ENCODE measurements at regions not wholly inside any gene's neighbourhood (a gene's known extent, or its start where the extent isn't known, plus 50 kb on each side); places are given as distances from the start of the nearest gene placed in this dataset.

GRCh38 chr15:37586011-37586583 is 348.3 kb upstream of the TMCO5A start:
- H3K9me3 ChIP-seq (ENCODE audit: control insufficient read depth, low read depth, low read length), result no peaks in the 10 kb centered on the region
- no peaks in the 10 kb centered on the region for H3K79me1 ChIP-seq (ENCODE audit: insufficient read depth, low read depth, low read length, poor library complexity, severe bottlenecking)
- Mint-ChIP-seq H3K9me3 (peaks cover 12 to 17% of the 10 kb centered on the region in 2 experiments), H3K36me3 (ENCODE audit: insufficient read depth in 1 of 3, low read depth in 3 of 3) (peaks cover 4 to 15% (median 4%) of the 10 kb centered on the region in 3 experiments; a peak in 4 of 7 replicates), H3K4me3 (no peak overlapping the region), H3K4me1 (no peaks in the 10 kb centered on the region), H3K27me3 (ENCODE audit: low read depth) (no peaks in the 10 kb centered on the region), H3K27ac (no peak overlapping the region; a peak in 1 of 7 replicates)
- no peak overlapping the region for H4K8ac ChIP-seq (replicated peaks; ENCODE audit: insufficient read length, low read depth, low read length)
- no peak overlapping the region for H3K4me2 ChIP-seq (ENCODE audit: insufficient read depth, insufficient read length, low read length)
- H3K79me2 ChIP-seq (ENCODE audit: insufficient read depth, low read length), result no peaks in the 10 kb centered on the region
- WGBS (ENCODE audit: extremely low coverage, insufficient read length, low lambda C conversion rate), result no CpG with 5 or more reads among the region's 10 CpGs
- no peak overlapping the region for H3K9ac ChIP-seq (ENCODE audit: extremely low read depth, insufficient read length, low read length)
- H3K4ac ChIP-seq (ENCODE audit: low read depth, low read length), result no peak overlapping the region
- no peak for DNase-seq
- no peak overlapping the region for H3K23ac ChIP-seq (ENCODE audit: insufficient read length, low read depth, low read length)
- H3K18ac ChIP-seq (ENCODE audit: insufficient read length, low read depth, low read length), result no peak overlapping the region
- no peak overlapping the region for H2BK120ac ChIP-seq (ENCODE audit: low read depth, low read length, poor library complexity, severe bottlenecking)
- H3K14ac ChIP-seq (ENCODE audit: insufficient read depth, low read length), result no peak overlapping the region
- no peak overlapping the region for H3K27ac ChIP-seq (ENCODE audit: insufficient read length, low read depth, low read length)
- no peaks in the 10 kb centered on the region for H3K27me3 ChIP-seq (ENCODE audit: insufficient read depth, low read length)
- no peak overlapping the region for H3T11ph ChIP-seq (ENCODE audit: low read length)
- no peak overlapping the region for H3K56ac ChIP-seq (ENCODE audit: insufficient read length, low read depth, low read length)
- TF ChIP-seq CTCF (conservative IDR thresholded peaks at IDR 0.05), result no peak
- no peak overlapping the region for H2BK15ac ChIP-seq (ENCODE audit: low read depth, low read length)
- H2BK12ac ChIP-seq (ENCODE audit: insufficient read length, low read depth, low read length), result no peak overlapping the region
- no peaks in the 10 kb centered on the region for H3K23me2 ChIP-seq (ENCODE audit: insufficient read length, low read depth, low read length, poor library complexity, severe bottlenecking)
- no peaks in the 10 kb centered on the region for H3K4me1 ChIP-seq (ENCODE audit: insufficient read depth, low read length)
- no peak overlapping the region for H2AK5ac ChIP-seq (ENCODE audit: insufficient read length, low read length)
- H4K91ac ChIP-seq (ENCODE audit: insufficient read length, low read depth, low read length), result no peak overlapping the region
- H4K5ac ChIP-seq (ENCODE audit: insufficient read length, low read depth, low read length), result no peak overlapping the region
- H4K20me1 ChIP-seq (ENCODE audit: control insufficient read depth, insufficient read depth, insufficient read length), result no peaks in the 10 kb centered on the region
- no peak overlapping the region for H2AFZ ChIP-seq (ENCODE audit: low read length)
- H2BK20ac ChIP-seq (ENCODE audit: low read depth, low read length, poor library complexity, severe bottlenecking), result no peak overlapping the region
- no peak overlapping the region for H2BK5ac ChIP-seq (ENCODE audit: insufficient read length, low read length)
